Ishikawa (cell line): ENCODE measurements at regions not wholly inside any gene's neighbourhood (a gene's known extent, or its start where the extent isn't known, plus 50 kb on each side); places are given as distances from the start of the nearest gene placed in this dataset.

Source experiments
- EP300 ChIP-seq: IDR thresholded peaks from 2 replicates; pipeline ENCODE4 v1.6.1; 2012; ENCODE audit warnings: borderline replicate concordance
- FOXM1 ChIP-seq: IDR thresholded peaks from 2 replicates; pipeline ENCODE4 v1.6.1; 2012; ENCODE audit warnings: low read depth, borderline replicate concordance
- MAX ChIP-seq: IDR thresholded peaks from 2 replicates; pipeline ENCODE4 v1.6.1; 2012
- NFIC ChIP-seq: IDR thresholded peaks from 2 replicates; pipeline ENCODE4 v1.6.1; 2012
- TAF1 ChIP-seq: IDR thresholded peaks from 2 replicates; pipeline ENCODE4 v1.6.1; 2012; ENCODE audit warnings: low read depth, mild to moderate bottlenecking
- USF1 ChIP-seq: IDR thresholded peaks from 2 replicates; pipeline ENCODE4 v1.6.1; 2012
- ZBTB7A ChIP-seq: IDR thresholded peaks from 2 replicates; pipeline ENCODE4 v1.6.1; 2012; ENCODE audit warnings: low read depth
- TF ChIP-seq, protein P1 (sequence below): IDR thresholded peaks from 2 replicates; pipeline ENCODE4 v1.6.1; 2012; ENCODE audit warnings: low read depth, mild to moderate bottlenecking

DNA sequence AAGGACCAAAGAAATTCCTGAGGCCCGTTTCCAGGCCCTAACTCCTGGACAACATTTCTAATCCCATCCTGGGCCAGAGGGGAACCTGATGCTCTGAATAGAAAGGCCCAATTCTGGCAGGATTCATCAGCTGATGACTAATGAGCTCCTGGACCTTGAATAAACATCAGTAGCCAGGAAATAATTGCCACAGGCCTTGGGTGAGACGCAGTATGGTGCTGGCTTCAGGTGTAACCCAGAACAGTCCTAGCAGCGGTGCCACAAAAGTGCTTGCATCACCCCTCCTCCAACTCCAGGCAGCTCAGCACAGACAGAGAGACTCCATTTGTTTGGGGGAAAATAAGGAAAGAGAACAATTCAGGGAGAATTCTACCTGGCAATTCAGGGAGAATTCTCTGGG, 184.7 kb upstream of the POU1F1 start:
- TF ChIP-seq, protein P1, sequence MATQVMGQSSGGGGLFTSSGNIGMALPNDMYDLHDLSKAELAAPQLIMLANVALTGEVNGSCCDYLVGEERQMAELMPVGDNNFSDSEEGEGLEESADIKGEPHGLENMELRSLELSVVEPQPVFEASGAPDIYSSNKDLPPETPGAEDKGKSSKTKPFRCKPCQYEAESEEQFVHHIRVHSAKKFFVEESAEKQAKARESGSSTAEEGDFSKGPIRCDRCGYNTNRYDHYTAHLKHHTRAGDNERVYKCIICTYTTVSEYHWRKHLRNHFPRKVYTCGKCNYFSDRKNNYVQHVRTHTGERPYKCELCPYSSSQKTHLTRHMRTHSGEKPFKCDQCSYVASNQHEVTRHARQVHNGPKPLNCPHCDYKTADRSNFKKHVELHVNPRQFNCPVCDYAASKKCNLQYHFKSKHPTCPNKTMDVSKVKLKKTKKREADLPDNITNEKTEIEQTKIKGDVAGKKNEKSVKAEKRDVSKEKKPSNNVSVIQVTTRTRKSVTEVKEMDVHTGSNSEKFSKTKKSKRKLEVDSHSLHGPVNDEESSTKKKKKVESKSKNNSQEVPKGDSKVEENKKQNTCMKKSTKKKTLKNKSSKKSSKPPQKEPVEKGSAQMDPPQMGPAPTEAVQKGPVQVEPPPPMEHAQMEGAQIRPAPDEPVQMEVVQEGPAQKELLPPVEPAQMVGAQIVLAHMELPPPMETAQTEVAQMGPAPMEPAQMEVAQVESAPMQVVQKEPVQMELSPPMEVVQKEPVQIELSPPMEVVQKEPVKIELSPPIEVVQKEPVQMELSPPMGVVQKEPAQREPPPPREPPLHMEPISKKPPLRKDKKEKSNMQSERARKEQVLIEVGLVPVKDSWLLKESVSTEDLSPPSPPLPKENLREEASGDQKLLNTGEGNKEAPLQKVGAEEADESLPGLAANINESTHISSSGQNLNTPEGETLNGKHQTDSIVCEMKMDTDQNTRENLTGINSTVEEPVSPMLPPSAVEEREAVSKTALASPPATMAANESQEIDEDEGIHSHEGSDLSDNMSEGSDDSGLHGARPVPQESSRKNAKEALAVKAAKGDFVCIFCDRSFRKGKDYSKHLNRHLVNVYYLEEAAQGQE: no peak
- no peak for TF ChIP-seq TAF1
- no peak for TF ChIP-seq USF1
- TF ChIP-seq NFIC: no peak
- TF ChIP-seq EP300: no peak
- TF ChIP-seq MAX: no peak
- no peak for TF ChIP-seq FOXM1
- TF ChIP-seq ZBTB7A: no peak
